GM19438 (cell line): ENCODE measurements at regions not wholly inside any gene's neighbourhood (a gene's known extent, or its start where the extent isn't known, plus 50 kb on each side); places are given as distances from the start of the nearest gene placed in this dataset.

Experiments
- ATAC-seq: cut with Tn5 transposase; IDR thresholded peaks from one replicate; pipeline ENCODE4 v1.9.1; 2021; ENCODE audit warnings: low read depth; ENCODE audit not compliant: unreplicated experiment

GRCh38 chr6:12575961-12576360 is 140.6 kb upstream of the PHACTR1 start:
- ATAC-seq, result no peak

GRCh38 chr6:12576389-12576788 is 140.2 kb upstream of the PHACTR1 start:
- ATAC-seq, result no peak

GRCh38 chr6:12577124-12577850 is 139.3 kb upstream of the PHACTR1 start:
- ATAC-seq, result no peak

- ATAC-seq, result no peak
Observed at GRCh38 chr6:12578097-12578496, 138.5 kb upstream of the PHACTR1 start.

GRCh38 chr6:12578751-12579150 is 137.8 kb upstream of the PHACTR1 start:
- ATAC-seq, result no peak

- ATAC-seq, result no peak
Observed at GRCh38 chr6:12580290-12580689, 136.3 kb upstream of the PHACTR1 start.

- no peak for ATAC-seq
Observed at GRCh38 chr6:12582421-12583110, 134.0 kb upstream of the PHACTR1 start.

GRCh38 chr6:12584631-12585405 is 131.7 kb upstream of the PHACTR1 start:
- no peak for ATAC-seq

GRCh38 chr6:12585497-12585958 is 131.0 kb upstream of the PHACTR1 start:
- no peak for ATAC-seq

GRCh38 chr6:12586721-12587480 is 129.7 kb upstream of the PHACTR1 start:
- no peak for ATAC-seq

GRCh38 chr6:12590901-12591300 is 125.7 kb upstream of the PHACTR1 start:
- no peak for ATAC-seq

GRCh38 chr6:12592634-12593033 is 123.9 kb upstream of the PHACTR1 start:
- ATAC-seq, result no peak

GRCh38 chr6:12593771-12594529 is 122.6 kb upstream of the PHACTR1 start:
- ATAC-seq, result no peak

GRCh38 chr6:12594530-12594893 is 122.1 kb upstream of the PHACTR1 start:
- no peak for ATAC-seq

GRCh38 chr6:12595161-12595811 is 121.3 kb upstream of the PHACTR1 start:
- ATAC-seq, result peak; percentile 65

- no peak for ATAC-seq
Observed at GRCh38 chr6:12596731-12597130, 119.8 kb upstream of the PHACTR1 start.

- no peak for ATAC-seq
Observed at GRCh38 chr6:12598919-12599318, 117.6 kb upstream of the PHACTR1 start.

GRCh38 chr6:12601881-12602280 is 114.7 kb upstream of the PHACTR1 start:
- no peak for ATAC-seq

- no peak for ATAC-seq
Observed at GRCh38 chr6:12602342-12602741, 114.2 kb upstream of the PHACTR1 start.
